DND-41 (cell line): ENCODE measurements at regions not wholly inside any gene's neighbourhood (a gene's known extent, or its start where the extent isn't known, plus 50 kb on each side); places are given as distances from the start of the nearest gene placed in this dataset.

ENCODE experiments used
- EZH2 ChIP-seq: IDR thresholded peaks from 3 replicates; pipeline ENCODE4 v1.6.1; 2012; ENCODE audit warnings: borderline replicate concordance, low read depth, mild to moderate bottlenecking, moderate library complexity, low read length, inconsistent platforms; ENCODE audit not compliant: severe bottlenecking
- TF ChIP-seq, protein P1 (sequence below): IDR thresholded peaks from 2 replicates; pipeline ENCODE4 v1.5.1; 2012; ENCODE audit warnings: borderline replicate concordance, low read length, moderate library complexity, mild to moderate bottlenecking; ENCODE audit not compliant: poor library complexity, severe bottlenecking; ENCODE audit errors: extremely low read depth

DNA sequence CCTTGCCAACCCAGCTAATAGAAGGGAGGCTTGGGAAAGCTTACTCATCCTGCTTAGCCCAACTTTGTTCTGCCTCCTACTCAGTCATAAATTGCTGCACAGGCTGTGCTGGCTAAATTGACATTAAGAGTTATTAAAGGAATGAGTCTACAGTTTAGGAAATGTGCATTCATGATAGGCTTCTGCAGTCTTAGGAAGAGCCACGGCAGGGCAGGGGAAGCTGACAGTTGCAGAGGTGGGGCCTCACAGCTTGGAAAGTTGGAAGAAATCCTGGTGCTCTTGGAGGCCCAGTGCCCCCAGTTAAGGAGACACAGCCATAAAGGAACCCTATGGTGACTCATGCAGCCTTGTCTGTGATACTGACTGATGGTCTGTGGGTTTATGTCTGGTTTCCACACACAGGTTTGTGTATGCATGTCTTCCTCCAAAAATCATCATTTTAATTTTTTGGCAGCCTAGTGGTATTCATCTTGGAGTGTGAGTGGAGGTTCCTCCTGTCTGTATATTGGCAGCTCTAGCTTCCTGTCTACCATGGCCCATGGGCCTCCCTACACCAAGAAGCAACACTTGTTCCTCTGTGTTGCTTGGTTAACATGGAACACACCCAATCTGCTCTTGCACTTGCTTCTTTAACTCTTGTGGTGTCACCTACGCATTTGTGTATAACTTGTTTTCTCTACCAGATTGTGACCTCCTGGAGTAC lies 135.0 kb upstream of the KL start:
- TF ChIP-seq, protein P1, sequence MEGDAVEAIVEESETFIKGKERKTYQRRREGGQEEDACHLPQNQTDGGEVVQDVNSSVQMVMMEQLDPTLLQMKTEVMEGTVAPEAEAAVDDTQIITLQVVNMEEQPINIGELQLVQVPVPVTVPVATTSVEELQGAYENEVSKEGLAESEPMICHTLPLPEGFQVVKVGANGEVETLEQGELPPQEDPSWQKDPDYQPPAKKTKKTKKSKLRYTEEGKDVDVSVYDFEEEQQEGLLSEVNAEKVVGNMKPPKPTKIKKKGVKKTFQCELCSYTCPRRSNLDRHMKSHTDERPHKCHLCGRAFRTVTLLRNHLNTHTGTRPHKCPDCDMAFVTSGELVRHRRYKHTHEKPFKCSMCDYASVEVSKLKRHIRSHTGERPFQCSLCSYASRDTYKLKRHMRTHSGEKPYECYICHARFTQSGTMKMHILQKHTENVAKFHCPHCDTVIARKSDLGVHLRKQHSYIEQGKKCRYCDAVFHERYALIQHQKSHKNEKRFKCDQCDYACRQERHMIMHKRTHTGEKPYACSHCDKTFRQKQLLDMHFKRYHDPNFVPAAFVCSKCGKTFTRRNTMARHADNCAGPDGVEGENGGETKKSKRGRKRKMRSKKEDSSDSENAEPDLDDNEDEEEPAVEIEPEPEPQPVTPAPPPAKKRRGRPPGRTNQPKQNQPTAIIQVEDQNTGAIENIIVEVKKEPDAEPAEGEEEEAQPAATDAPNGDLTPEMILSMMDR, result no peak
- TF ChIP-seq EZH2, result no peak
